GM18951 (cell line): ENCODE measurements at regions not wholly inside any gene's neighbourhood (a gene's known extent, or its start where the extent isn't known, plus 50 kb on each side); places are given as distances from the start of the nearest gene placed in this dataset.

Experiments
- POLR2A ChIP-seq: IDR thresholded peaks from 4 replicates; pipeline ENCODE4 v1.6.1; 2011; ENCODE audit warnings: mild to moderate bottlenecking; ENCODE audit not compliant: insufficient read length, insufficient read depth; ENCODE audit errors: extremely low read depth
- in situ Hi-C: fragments of 300-500 bp; cut with MboI; formaldehyde crosslinking; loops from one replicate; pipeline ENCODE4 v1.12.0; 2022; ENCODE audit warnings: low sequenced_read_pairs, mixed read lengths, inconsistent platforms; ENCODE audit not compliant: unreplicated experiment

GRCh38 chr10:88023676-88024075 lies 160.3 kb downstream of the PTEN start:
- no peak for TF ChIP-seq POLR2A
- in situ Hi-C loops, result no loop called here

GRCh38 chr10:88026031-88026430 lies 162.6 kb downstream of the PTEN start:
- in situ Hi-C loops, result no loop called here
- no peak for TF ChIP-seq POLR2A

- TF ChIP-seq POLR2A, result no peak
- in situ Hi-C loops, result no loop called here
Measured at GRCh38 chr10:88027570-88027969, 164.1 kb downstream of the PTEN start.

GRCh38 chr10:88028072-88028471 lies 164.6 kb downstream of the PTEN start:
- TF ChIP-seq POLR2A, result no peak
- in situ Hi-C loops, result no loop called here

GRCh38 chr10:88028654-88029053 lies 165.2 kb downstream of the PTEN start:
- TF ChIP-seq POLR2A, result no peak
- in situ Hi-C loops, result no loop called here

- TF ChIP-seq POLR2A, result no peak
- in situ Hi-C loops, result no loop called here
Measured at GRCh38 chr10:88032566-88032965, 169.1 kb downstream of the PTEN start.

GRCh38 chr10:88033385-88033784 lies 170.0 kb downstream of the PTEN start:
- no peak for TF ChIP-seq POLR2A
- in situ Hi-C loops, result no loop called here

GRCh38 chr10:88033793-88034192 lies 170.4 kb downstream of the PTEN start:
- in situ Hi-C loops, result no loop called here
- no peak for TF ChIP-seq POLR2A

GRCh38 chr10:88036126-88036525 lies 172.7 kb downstream of the PTEN start:
- TF ChIP-seq POLR2A, result no peak
- in situ Hi-C loops, result no loop called here

- no peak for TF ChIP-seq POLR2A
- in situ Hi-C loops, result no loop called here
Measured at GRCh38 chr10:88037623-88038022, 174.2 kb downstream of the PTEN start.

GRCh38 chr10:88038268-88038667 lies 174.8 kb downstream of the PTEN start:
- no peak for TF ChIP-seq POLR2A
- in situ Hi-C loops, result no loop called here

GRCh38 chr10:88039496-88040200 lies 176.2 kb downstream of the PTEN start:
- in situ Hi-C loops, result no loop called here
- no peak for TF ChIP-seq POLR2A

GRCh38 chr10:88041243-88042159 lies 178.1 kb downstream of the PTEN start:
- in situ Hi-C loops, result no loop called here
- no peak for TF ChIP-seq POLR2A
